DMS53 (cell line): ENCODE measurements at regions not wholly inside any gene's neighbourhood (a gene's known extent, or its start where the extent isn't known, plus 50 kb on each side); places are given as distances from the start of the nearest gene placed in this dataset.
A peak's percentile ranks its signal among the peaks of the same experiment; 100 is the strongest.

Source experiments
- DNase-seq: peaks from one replicate; lab custom pipeline; 2025; lab: John Stamatoyannopoulos, UW

GRCh38 chr7:1286946-1287645, 54.4 kb downstream of the UNCX start:
- DNase-seq: no peak

GRCh38 chr7:1287752-1288201, 55.1 kb downstream of the UNCX start:
- DNase-seq: no peak

GRCh38 chr7:1288390-1288995, 55.8 kb downstream of the UNCX start:
- no peak for DNase-seq

GRCh38 chr7:1288996-1289551, 56.4 kb downstream of the UNCX start:
- DNase-seq: no peak

- DNase-seq: no peak
Measured at GRCh38 chr7:1289666-1290025, 57.0 kb downstream of the UNCX start.

- peak; percentile 32 for DNase-seq
Measured at GRCh38 chr7:1290026-1290678, 57.5 kb downstream of the UNCX start.

GRCh38 chr7:1290679-1291356, 58.1 kb downstream of the UNCX start:
- no peak for DNase-seq

GRCh38 chr7:1291357-1291689, 58.7 kb downstream of the UNCX start:
- no peak for DNase-seq

GRCh38 chr7:1291845-1292765, 59.4 kb downstream of the UNCX start:
- DNase-seq: no peak

- DNase-seq: no peak
Measured at GRCh38 chr7:1292972-1293830, 60.5 kb downstream of the UNCX start.

GRCh38 chr7:1293950-1294411, 61.3 kb downstream of the UNCX start:
- DNase-seq: no peak

- DNase-seq: no peak
Measured at GRCh38 chr7:1295776-1296355, 63.2 kb downstream of the UNCX start.

GRCh38 chr7:1296356-1296981, 63.8 kb downstream of the UNCX start:
- no peak for DNase-seq

- DNase-seq: no peak
Measured at GRCh38 chr7:1297017-1297960, 64.6 kb downstream of the UNCX start.

- no peak for DNase-seq
Measured at GRCh38 chr7:1298051-1298930, 65.6 kb downstream of the UNCX start.

- DNase-seq: no peak
Measured at GRCh38 chr7:1298931-1299885, 66.5 kb downstream of the UNCX start.
